Caco-2 (cell line): ENCODE measurements at regions not wholly inside any gene's neighbourhood (a gene's known extent, or its start where the extent isn't known, plus 50 kb on each side); places are given as distances from the start of the nearest gene placed in this dataset.

Experiments
- BruUV-seq: library from RNA; stranded (reverse); fragments of 400-500 nt; replicated peaks from 2 replicates; lab custom pipeline; 2021; lab: Mats Ljungman, UMichigan
- CTCF ChIA-PET: fragments of 300-600 bp; sonication (Branson Sonifier 250); formaldehyde crosslinking; loops from one replicate; lab custom pipeline; 2022; ENCODE audit warnings: antibody characterized with exemption; lab: Charles Lee
- POLR2A ChIA-PET: fragments of 300-600 bp; sonication (Branson Sonifier 250); formaldehyde crosslinking; loops from one replicate; lab custom pipeline; 2022; ENCODE audit warnings: antibody characterized with exemption; lab: Charles Lee
- DNase-seq, 2 experiments: peaks; one replicate each; pipeline versions ENCODE4 v3.0.0 to v3.0.0-alpha.2; 2020 to 2022
- H3K27me3 ChIP-seq: replicated peaks from 2 replicates; pipeline ENCODE4 v1.6.0; 2011; ENCODE audit warnings: low read length; ENCODE audit not compliant: control insufficient read depth, insufficient read depth
- H3K36me3 ChIP-seq: 2 replicates; pipeline ENCODE4 v1.5.1; 2011; ENCODE audit warnings: low read length; ENCODE audit not compliant: control insufficient read depth, insufficient read depth
- H3K4me1 ChIP-seq: fragments of 250-450 bp; sonication (Bioruptor Pico); 2 replicates; pipeline ENCODE4 v1.5.1; 2020; ENCODE audit warnings: mild to moderate bottlenecking
- H3K4me3 ChIP-seq: 2 replicates; pipeline ENCODE4 v1.5.1; 2011; ENCODE audit warnings: low read depth, mild to moderate bottlenecking, control low read depth, low read length
- H3K9me3 ChIP-seq: fragments of 250-450 bp; sonication (Bioruptor Pico); 2 replicates; pipeline ENCODE4 v1.5.1; 2020; ENCODE audit warnings: mild to moderate bottlenecking, moderate library complexity
- H3K27ac Mint-ChIP-seq: one replicate; pipeline ENCODE4 v1.8.0; 2022; ENCODE audit warnings: mixed read lengths; ENCODE audit not compliant: unreplicated experiment
- H3K27me3 Mint-ChIP-seq: one replicate; pipeline ENCODE4 v1.8.0; 2022; ENCODE audit warnings: mixed read lengths; ENCODE audit not compliant: insufficient read depth, unreplicated experiment
- H3K36me3 Mint-ChIP-seq: one replicate; pipeline ENCODE4 v1.8.0; 2022; ENCODE audit warnings: mild to moderate bottlenecking, mixed read lengths; ENCODE audit not compliant: insufficient read depth, unreplicated experiment
- H3K4me1 Mint-ChIP-seq: one replicate; pipeline ENCODE4 v1.8.0; 2022; ENCODE audit warnings: low read depth, mixed read lengths; ENCODE audit not compliant: unreplicated experiment
- H3K4me3 Mint-ChIP-seq: one replicate; pipeline ENCODE4 v1.8.0; 2022; ENCODE audit warnings: mild to moderate bottlenecking, moderate library complexity, mixed read lengths; ENCODE audit not compliant: unreplicated experiment
- H3K9me3 Mint-ChIP-seq: one replicate; pipeline ENCODE4 v1.8.0; 2022; ENCODE audit warnings: mixed read lengths; ENCODE audit not compliant: unreplicated experiment
- CTCF ChIP-seq, 2 experiments: fragments of 200-600 bp in 1 of 2; IDR thresholded peaks; 1 replicate in 1 of 2; 2 replicates in 1 of 2; pipeline versions ENCODE4 v1.5.1 to v1.8.0; 2011 to 2022; ENCODE audit warnings: antibody characterized with exemption in 1 of 2, control low read depth in 1 of 2, inconsistent platforms in 1 of 2, low read depth in 1 of 2, low read length in 1 of 2, mild to moderate bottlenecking in 1 of 2, moderate library complexity in 1 of 2; ENCODE audit not compliant: insufficient read depth in 1 of 2, severe bottlenecking in 1 of 2, unreplicated experiment in 1 of 2
- intact Hi-C: fragments of 100-400 bp; cut with micrococcal nuclease; formaldehyde crosslinking; loops from one replicate; pipeline ENCODE4 v1.10.0; 2022; ENCODE audit not compliant: unreplicated experiment

GRCh38 chr2:59239146-59239545, 998.0 kb upstream of the FANCL start:
- CTCF ChIA-PET, result no interaction called here
- H3K9me3 ChIP-seq, result no peaks in the 10 kb centered on the region
- H3K36me3 ChIP-seq, result no peaks in the 10 kb centered on the region

GRCh38 chr2:59237311-59237710, 996.2 kb upstream of the FANCL start:
- Histone ChIP-seq H3K36me3 (no peaks in the 10 kb centered on the region), H3K27me3 (no peaks in the 10 kb centered on the region), H3K4me3 (no peak overlapping the region), H3K4me1 (no peaks in the 10 kb centered on the region), H3K9me3 (no peaks in the 10 kb centered on the region)
- Mint-ChIP-seq H3K27ac (no peak overlapping the region), H3K4me1 (no peaks in the 10 kb centered on the region), H3K4me3 (no peak overlapping the region), H3K36me3 (no peaks in the 10 kb centered on the region), H3K9me3 (no peaks in the 10 kb centered on the region), H3K27me3 (peaks cover 4% of the 10 kb centered on the region)
- no TSS peak for BruUV-seq
- intact Hi-C loops, result no loop called here
- TF ChIP-seq CTCF (IDR thresholded peaks at IDR 0.05; ENCODE audit: insufficient read depth in 1 of 2, low read depth in 1 of 2, low read length in 1 of 2, severe bottlenecking in 1 of 2, unreplicated experiment in 1 of 2), result no peak
- no peak for DNase-seq
- ChIA-PET POLR2A (no interaction called here), CTCF (no interaction called here)

More at GRCh38 chr2:59239146-59239545, 998.0 kb upstream of the FANCL start:
- H3K4me3 Mint-ChIP-seq, result no peak overlapping the region
- no TSS peak for BruUV-seq
- peaks cover 4% of the 10 kb centered on the region for H3K27me3 Mint-ChIP-seq
- Histone ChIP-seq H3K27me3 (no peaks in the 10 kb centered on the region), H3K4me1 (no peaks in the 10 kb centered on the region), H3K4me3 (no peak overlapping the region)
- DNase-seq, result no peak
- intact Hi-C loops, result no loop called here
- no peaks in the 10 kb centered on the region for H3K36me3 Mint-ChIP-seq
- no peak for TF ChIP-seq CTCF (IDR thresholded peaks at IDR 0.05; ENCODE audit: insufficient read depth in 1 of 2, low read depth in 1 of 2, low read length in 1 of 2, severe bottlenecking in 1 of 2, unreplicated experiment in 1 of 2)
- no peaks in the 10 kb centered on the region for H3K9me3 Mint-ChIP-seq
- POLR2A ChIA-PET, result no interaction called here
- H3K4me1 Mint-ChIP-seq, result no peaks in the 10 kb centered on the region
- H3K27ac Mint-ChIP-seq, result no peak overlapping the region

- no peak overlapping the region for H3K4me3 ChIP-seq
- Mint-ChIP-seq H3K27me3 (peaks cover 4% of the 10 kb centered on the region), H3K36me3 (no peaks in the 10 kb centered on the region), H3K4me1 (no peaks in the 10 kb centered on the region), H3K9me3 (no peaks in the 10 kb centered on the region), H3K4me3 (no peak overlapping the region), H3K27ac (no peak overlapping the region)
- no peaks in the 10 kb centered on the region for H3K27me3 ChIP-seq
- no peaks in the 10 kb centered on the region for H3K36me3 ChIP-seq
- no peaks in the 10 kb centered on the region for H3K4me1 ChIP-seq
- intact Hi-C loops, result no loop called here
- no peaks in the 10 kb centered on the region for H3K9me3 ChIP-seq
- POLR2A ChIA-PET, result no interaction called here
- BruUV-seq, result no TSS peak
- CTCF ChIA-PET, result no interaction called here
- TF ChIP-seq CTCF (IDR thresholded peaks at IDR 0.05; ENCODE audit: insufficient read depth in 1 of 2, low read depth in 1 of 2, low read length in 1 of 2, severe bottlenecking in 1 of 2, unreplicated experiment in 1 of 2), result no peak
- no peak for DNase-seq
These were observed 995.6 kb upstream of the FANCL start for GRCh38 chr2:59236723-59237122.
